ENCODE measurements at regions not wholly inside any gene's neighbourhood (a gene's known extent, or its start where the extent isn't known, plus 50 kb on each side); places are given as distances from the start of the nearest gene placed in this dataset.

DNA sequence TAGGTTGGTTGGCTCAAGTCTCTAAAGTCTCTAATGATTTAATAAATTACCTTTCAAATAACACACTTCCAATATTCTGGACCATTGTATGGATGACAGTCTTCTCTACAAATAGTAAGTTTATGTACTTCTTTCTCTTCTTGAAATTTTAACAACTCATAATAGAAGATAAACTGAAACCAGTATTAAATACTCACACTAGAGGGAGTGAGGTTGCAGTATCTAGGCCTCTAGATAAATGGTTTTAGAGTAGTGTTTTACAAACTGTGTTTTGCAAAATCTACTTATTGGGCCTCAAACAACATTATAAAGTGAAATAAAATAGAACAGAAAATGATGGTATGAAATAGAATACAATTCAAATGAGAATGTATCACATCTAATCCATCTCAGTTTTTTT lies 479.9 kb upstream of the BRINP3 start:
- no TSS peak for BruUV-seq (replicated peaks)

More for the DNA sequence above, 479.9 kb upstream of the BRINP3 start:
- Histone ChIP-seq H3K9ac (ENCODE audit: insufficient read depth, low read depth, low read length) (no peak overlapping the region), H3K9me3 (ENCODE audit: low read length) (no peaks in the 10 kb centered on the region), H3K4me3 (replicated peaks in 1 of 3; ENCODE audit: insufficient read depth in 1 of 3, low read depth in 2 of 3, low read length in 3 of 3) (no peak overlapping the region), H3K27ac (ENCODE audit: extremely low read length, insufficient read depth, low read length) (no peak overlapping the region), H3K36me3 (replicated peaks in 1 of 2; ENCODE audit: control insufficient read depth in 1 of 2, insufficient read depth in 2 of 2, low read length in 2 of 2) (no peaks in the 10 kb centered on the region), H3K27me3 (ENCODE audit: control insufficient read depth in 1 of 2, insufficient read depth in 2 of 2, low read length in 2 of 2) (no peaks in the 10 kb centered on the region), H3K4me1 (ENCODE audit: insufficient read depth, low read length) (no peaks in the 10 kb centered on the region), H2AFZ (ENCODE audit: low read length) (no peak overlapping the region), H3K4me2 (ENCODE audit: low read depth, low read length) (no peak overlapping the region), H3K79me2 (ENCODE audit: insufficient read depth, low read length) (no peaks in the 10 kb centered on the region), H4K20me1 (ENCODE audit: insufficient read depth, low read length) (no peaks in the 10 kb centered on the region)
- intact Hi-C loops (cut with micrococcal nuclease; ENCODE audit: unreplicated experiment) (no loop called here), in situ Hi-C loops (cut with HindIII; ENCODE audit: extremely low pct_ligation_motif_present, low pct_unique_long_range_greater_than_20kb) (no loop called here)
- TF ChIP-seq ZFX (CRISPR knock-in tag; IDR thresholded peaks at IDR 0.05; ENCODE audit: low read depth): no peak
- no peak for TF ChIP-seq SMAD3 (CRISPR knock-in tag; IDR thresholded peaks at IDR 0.05)
- no peak for TF ChIP-seq GZF1 (CRISPR knock-in tag; IDR thresholded peaks at IDR 0.05)
- TF ChIP-seq, protein P1, sequence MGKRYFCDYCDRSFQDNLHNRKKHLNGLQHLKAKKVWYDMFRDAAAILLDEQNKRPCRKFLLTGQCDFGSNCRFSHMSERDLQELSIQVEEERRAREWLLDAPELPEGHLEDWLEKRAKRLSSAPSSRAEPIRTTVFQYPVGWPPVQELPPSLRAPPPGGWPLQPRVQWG (CRISPR knock-in tag; IDR thresholded peaks at IDR 0.05; ENCODE audit: borderline replicate concordance, low read depth): no peak
- TF ChIP-seq RFX5 (IDR thresholded peaks at IDR 0.05; ENCODE audit: low read depth, low read length): no peak
- TF ChIP-seq, protein P2, sequence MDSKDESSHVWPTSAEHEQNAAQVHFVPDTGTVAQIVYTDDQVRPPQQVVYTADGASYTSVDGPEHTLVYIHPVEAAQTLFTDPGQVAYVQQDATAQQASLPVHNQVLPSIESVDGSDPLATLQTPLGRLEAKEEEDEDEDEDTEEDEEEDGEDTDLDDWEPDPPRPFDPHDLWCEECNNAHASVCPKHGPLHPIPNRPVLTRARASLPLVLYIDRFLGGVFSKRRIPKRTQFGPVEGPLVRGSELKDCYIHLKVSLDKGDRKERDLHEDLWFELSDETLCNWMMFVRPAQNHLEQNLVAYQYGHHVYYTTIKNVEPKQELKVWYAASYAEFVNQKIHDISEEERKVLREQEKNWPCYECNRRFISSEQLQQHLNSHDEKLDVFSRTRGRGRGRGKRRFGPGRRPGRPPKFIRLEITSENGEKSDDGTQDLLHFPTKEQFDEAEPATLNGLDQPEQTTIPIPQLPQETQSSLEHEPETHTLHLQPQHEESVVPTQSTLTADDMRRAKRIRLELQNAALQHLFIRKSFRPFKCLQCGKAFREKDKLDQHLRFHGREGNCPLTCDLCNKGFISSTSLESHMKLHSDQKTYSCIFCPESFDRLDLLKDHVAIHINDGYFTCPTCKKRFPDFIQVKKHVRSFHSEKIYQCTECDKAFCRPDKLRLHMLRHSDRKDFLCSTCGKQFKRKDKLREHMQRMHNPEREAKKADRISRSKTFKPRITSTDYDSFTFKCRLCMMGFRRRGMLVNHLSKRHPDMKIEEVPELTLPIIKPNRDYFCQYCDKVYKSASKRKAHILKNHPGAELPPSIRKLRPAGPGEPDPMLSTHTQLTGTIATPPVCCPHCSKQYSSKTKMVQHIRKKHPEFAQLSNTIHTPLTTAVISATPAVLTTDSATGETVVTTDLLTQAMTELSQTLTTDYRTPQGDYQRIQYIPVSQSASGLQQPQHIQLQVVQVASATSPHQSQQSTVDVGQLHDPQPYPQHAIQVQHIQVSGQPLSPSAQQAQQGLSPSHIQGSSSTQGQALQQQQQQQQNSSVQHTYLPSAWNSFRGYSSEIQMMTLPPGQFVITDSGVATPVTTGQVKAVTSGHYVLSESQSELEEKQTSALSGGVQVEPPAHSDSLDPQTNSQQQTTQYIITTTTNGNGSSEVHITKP (CRISPR knock-in tag; IDR thresholded peaks at IDR 0.05; ENCODE audit: low read depth): no peak
- no peak for TF ChIP-seq NFIB (CRISPR knock-in tag; IDR thresholded peaks at IDR 0.05; ENCODE audit: borderline replicate concordance)
- TF ChIP-seq, protein P3, sequence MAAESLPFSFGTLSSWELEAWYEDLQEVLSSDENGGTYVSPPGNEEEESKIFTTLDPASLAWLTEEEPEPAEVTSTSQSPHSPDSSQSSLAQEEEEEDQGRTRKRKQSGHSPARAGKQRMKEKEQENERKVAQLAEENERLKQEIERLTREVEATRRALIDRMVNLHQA (CRISPR knock-in tag; IDR thresholded peaks at IDR 0.05): no peak
- TF ChIP-seq ZNF160 (CRISPR knock-in tag; IDR thresholded peaks at IDR 0.05): no peak
- TF ChIP-seq, protein P4, sequence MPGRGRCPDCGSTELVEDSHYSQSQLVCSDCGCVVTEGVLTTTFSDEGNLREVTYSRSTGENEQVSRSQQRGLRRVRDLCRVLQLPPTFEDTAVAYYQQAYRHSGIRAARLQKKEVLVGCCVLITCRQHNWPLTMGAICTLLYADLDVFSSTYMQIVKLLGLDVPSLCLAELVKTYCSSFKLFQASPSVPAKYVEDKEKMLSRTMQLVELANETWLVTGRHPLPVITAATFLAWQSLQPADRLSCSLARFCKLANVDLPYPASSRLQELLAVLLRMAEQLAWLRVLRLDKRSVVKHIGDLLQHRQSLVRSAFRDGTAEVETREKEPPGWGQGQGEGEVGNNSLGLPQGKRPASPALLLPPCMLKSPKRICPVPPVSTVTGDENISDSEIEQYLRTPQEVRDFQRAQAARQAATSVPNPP (CRISPR knock-in tag; IDR thresholded peaks at IDR 0.05): no peak
- TF ChIP-seq, protein P5, sequence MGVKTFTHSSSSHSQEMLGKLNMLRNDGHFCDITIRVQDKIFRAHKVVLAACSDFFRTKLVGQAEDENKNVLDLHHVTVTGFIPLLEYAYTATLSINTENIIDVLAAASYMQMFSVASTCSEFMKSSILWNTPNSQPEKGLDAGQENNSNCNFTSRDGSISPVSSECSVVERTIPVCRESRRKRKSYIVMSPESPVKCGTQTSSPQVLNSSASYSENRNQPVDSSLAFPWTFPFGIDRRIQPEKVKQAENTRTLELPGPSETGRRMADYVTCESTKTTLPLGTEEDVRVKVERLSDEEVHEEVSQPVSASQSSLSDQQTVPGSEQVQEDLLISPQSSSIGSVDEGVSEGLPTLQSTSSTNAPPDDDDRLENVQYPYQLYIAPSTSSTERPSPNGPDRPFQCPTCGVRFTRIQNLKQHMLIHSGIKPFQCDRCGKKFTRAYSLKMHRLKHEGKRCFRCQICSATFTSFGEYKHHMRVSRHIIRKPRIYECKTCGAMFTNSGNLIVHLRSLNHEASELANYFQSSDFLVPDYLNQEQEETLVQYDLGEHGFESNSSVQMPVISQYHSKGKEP (CRISPR knock-in tag; IDR thresholded peaks at IDR 0.05): no peak
- no peak for TF ChIP-seq NFYC (CRISPR knock-in tag; IDR thresholded peaks at IDR 0.05)
- TF ChIP-seq, protein P6, sequence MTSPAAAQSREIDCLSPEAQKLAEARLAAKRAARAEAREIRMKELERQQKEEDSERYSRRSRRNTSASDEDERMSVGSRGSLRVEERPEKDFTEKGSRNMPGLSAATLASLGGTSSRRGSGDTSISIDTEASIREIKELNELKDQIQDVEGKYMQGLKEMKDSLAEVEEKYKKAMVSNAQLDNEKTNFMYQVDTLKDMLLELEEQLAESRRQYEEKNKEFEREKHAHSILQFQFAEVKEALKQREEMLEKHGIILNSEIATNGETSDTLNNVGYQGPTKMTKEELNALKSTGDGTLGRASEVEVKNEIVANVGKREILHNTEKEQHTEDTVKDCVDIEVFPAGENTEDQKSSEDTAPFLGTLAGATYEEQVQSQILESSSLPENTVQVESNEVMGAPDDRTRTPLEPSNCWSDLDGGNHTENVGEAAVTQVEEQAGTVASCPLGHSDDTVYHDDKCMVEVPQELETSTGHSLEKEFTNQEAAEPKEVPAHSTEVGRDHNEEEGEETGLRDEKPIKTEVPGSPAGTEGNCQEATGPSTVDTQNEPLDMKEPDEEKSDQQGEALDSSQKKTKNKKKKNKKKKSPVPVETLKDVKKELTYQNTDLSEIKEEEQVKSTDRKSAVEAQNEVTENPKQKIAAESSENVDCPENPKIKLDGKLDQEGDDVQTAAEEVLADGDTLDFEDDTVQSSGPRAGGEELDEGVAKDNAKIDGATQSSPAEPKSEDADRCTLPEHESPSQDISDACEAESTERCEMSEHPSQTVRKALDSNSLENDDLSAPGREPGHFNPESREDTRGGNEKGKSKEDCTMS (CRISPR knock-in tag; conservative IDR thresholded peaks at IDR 0.05): no peak
- CTCF ChIA-PET (ENCODE audit: low intra/inter-chr PET ratio, low total read pairs): no interaction called here
- DNase-seq (ENCODE audit: low spot score) (no peak), ATAC-seq (no peak), FAIRE-seq (no peak)
- POLR2A ChIA-PET: no interaction called here

Data from HepG2 (cell line).